GM18517 (cell line): ENCODE measurements at regions not wholly inside any gene's neighbourhood (a gene's known extent, or its start where the extent isn't known, plus 50 kb on each side); places are given as distances from the start of the nearest gene placed in this dataset.

Experiments used
- ATAC-seq: cut with Tn5 transposase; IDR thresholded peaks from one replicate; pipeline ENCODE4 v1.9.1; 2021; ENCODE audit warnings: mild to moderate bottlenecking, moderate library complexity; ENCODE audit not compliant: unreplicated experiment

DNA sequence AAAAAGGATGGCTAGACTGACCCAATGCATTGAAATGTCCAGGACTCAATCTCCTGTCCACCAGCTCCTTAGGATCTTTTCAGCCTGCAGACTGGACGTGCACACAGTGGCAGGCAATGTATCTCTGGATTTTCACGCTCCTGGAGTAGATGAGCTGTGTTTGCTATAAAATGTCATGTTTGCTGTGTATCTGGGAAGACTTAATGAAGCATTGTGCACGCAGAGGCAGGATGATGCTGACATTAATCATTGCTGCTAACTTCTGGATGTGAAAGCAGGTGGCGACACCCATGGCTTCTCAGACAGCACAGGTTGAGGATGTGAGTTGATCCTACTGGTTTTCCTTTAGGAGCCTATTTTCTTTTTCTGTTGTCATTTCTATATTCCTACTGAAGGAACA, 133.1 kb upstream of the PCSK2 start:
- no peak for ATAC-seq

- ATAC-seq = no peak
Observed at GRCh38 chr20:17097603-17098002, 129.2 kb upstream of the PCSK2 start.

DNA sequence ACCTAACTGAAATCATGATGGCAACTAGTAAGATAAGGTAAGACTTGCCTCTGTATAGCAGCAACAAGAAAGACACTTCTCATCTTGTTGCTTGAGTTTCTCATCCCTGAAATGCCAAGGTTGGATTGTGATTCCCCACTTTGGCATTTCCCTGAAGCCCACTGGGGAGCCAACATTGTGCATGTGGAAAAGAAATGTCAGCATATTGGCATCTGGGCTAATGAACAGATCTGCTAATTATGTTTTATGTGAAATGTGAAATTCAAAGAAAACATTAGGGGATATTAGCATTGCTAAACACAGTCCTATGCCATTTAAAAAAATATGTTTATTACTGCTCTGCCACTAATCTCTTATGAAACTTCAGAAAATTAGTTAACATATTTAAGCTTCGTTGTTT, 126.3 kb upstream of the PCSK2 start:
- ATAC-seq = no peak

- no peak for ATAC-seq
Observed at GRCh38 chr20:17107127-17107526, 119.7 kb upstream of the PCSK2 start.

DNA sequence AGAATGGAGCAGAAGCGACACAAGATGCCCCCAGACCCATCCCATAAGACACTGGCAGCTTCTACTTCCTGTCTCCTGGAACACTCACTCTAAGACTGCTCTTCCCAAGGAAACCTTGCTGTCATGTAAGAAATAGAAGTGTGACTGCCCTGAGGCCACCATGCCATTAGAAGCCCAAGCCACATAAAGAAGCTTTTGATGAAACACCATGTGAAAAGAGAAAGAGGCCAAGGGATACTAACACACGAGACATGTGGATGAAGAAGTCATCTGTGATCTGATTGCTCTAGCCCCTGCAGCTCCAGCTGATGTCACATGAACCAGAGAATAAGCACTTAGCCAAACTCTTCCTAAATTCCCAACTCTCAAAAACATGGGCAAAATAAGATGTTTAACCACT, 117.9 kb upstream of the PCSK2 start:
- no peak for ATAC-seq

GRCh38 chr20:17109307-17109706, 117.5 kb upstream of the PCSK2 start:
- no peak for ATAC-seq

GRCh38 chr20:17128206-17128605, 98.6 kb upstream of the PCSK2 start:
- ATAC-seq = no peak

DNA sequence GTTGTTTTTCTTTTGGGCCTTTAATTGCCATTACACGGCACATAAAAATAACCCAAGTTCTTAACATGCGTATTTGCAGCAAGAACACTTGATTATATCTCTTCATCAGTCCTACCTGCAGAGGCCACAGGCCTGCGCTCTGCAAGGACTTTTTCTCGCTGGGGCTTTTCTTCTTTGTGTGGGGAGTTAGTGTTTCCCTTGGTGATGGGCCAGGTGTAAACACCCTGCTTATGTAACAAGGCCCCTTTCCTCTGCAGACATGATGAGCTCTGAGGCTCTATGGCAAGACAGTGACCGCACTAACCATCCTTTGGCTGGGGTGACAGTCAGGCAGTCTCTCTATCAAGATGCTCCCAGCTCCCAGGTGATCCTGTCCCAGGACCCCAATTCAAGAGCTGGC, 97.8 kb upstream of the PCSK2 start:
- no peak for ATAC-seq

DNA sequence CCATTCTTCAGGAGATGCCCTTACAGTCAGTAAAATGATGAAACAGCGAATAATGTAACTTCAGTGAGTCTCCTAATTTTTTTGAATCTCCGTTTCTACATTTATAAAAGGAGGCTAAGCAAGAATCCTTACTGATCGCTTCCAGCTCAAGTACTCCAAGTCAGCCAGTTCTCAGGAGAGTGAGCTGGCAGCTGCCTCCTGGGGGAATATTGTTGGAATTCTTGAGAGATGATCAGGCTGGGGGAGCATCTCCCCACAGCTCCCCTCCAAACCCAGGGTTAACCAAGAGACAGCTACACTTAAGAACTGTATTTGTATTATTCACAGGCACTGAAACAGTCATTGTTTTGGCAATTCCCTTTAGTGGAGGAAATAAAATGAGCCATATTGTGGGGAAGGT, 89.1 kb upstream of the PCSK2 start:
- ATAC-seq = no peak

DNA sequence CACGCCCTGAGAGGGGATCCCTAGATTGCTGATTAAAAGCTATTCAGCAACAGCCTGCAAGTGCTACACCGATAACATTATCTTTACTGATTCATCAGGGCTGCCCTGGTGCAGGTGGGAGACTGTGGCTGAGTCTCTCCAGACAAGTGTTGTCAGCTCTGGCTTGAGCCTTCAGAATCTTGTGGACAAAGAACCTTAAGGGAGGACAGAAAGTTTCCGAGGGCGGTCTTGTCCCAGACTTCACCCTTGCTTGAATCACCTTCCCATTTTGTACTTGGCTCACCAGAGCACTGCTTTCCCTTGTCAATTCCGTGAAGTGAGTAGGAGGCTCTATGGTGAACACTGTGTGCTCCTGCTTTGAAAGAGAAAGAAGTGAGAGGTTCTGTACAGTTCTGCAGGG, 88.6 kb upstream of the PCSK2 start:
- ATAC-seq = no peak

DNA sequence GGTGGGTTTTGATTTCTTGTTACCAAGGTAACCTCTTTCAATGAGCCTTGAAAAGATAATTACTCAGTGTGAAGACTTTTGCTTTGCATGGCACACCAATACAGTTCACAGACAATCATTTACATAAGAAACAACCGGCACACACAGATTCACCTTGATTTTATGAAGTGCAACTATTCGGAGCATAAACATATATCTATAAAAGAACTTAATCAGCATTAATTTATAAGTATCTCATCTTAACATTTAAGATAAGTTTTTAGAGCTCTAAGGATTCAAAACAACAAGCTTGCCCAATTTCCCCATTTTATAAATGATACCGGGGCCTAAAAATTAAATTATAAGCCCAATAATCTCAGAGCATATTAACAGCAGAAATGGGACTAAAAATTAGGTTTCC, 85.9 kb upstream of the PCSK2 start:
- no peak for ATAC-seq

DNA sequence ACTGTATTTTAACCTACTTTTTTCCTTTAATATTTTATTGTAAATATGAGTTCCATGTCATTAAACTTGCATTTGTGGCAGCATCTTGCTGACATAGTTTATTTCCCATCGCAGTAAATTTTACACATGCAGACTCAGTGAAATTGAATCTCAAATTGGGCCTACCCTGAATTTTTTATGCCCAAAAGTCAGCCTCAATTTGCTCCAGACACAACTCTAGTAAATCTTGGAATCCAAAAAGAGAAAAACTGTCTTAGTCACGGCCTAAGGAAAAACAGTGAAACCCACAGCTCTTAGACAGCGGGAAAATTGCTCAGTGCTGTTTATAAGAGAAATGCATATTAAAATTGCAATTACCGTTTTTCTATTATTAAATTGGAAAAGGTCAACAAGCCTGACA, 85.3 kb upstream of the PCSK2 start:
- no peak for ATAC-seq

DNA sequence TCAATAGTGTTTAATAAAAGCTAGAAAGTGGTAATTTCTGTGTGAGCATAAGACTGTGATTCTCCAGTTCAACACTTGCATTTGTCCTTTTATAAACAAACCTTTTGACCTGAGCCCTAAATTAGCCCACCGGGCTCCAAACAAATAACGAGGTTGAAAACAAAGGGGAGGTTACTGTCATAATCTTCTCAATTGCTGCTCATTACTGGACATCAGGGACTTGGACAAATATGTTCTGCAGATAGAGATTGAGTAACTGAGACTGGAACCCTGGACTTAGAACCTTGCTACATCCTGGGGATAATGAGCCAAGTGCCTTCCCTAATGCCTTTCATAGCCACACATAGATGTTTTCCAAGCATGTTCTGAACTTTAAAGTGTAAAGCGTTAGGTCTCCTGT, 84.2 kb upstream of the PCSK2 start:
- no peak for ATAC-seq

GRCh38 chr20:17150858-17151257, 76.0 kb upstream of the PCSK2 start:
- no peak for ATAC-seq

DNA sequence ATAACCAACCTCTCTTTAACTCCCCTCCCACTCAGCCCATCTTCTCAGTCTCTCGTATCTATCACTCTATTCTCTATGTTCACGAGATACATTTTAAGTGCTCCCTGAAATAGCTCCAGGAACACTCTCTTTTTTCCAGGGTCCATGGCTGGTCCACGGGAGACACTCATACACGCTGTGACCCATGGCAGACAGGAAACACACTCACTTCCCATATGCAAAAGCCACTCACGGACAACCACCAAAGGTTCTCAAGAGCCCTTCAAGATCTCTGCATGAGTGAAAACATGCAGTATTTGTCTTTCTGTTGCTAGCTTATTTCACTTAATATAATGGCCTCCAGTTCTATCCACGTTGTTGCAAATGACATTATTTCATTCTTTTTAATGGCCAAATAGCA, 71.4 kb upstream of the PCSK2 start:
- ATAC-seq = no peak

DNA sequence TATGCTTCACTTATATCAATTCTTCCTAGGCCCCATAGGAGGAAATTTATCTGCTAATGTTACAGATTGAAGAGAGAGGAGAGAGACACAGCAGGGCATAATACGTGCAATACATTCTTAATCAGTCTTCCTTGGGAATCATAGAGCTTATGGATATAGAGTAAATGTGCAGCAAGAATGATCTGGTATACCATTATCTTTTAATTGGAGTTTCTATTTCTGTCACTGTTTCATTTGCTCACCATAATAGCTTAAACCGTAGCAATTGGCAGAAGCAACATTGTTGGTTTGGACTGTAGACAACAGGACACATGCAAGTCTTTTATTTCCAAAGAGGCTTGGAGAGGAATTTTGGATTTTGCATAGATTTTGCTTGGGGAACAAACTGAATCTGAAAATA, 68.1 kb upstream of the PCSK2 start:
- no peak for ATAC-seq

GRCh38 chr20:17161673-17162481, 65.0 kb upstream of the PCSK2 start:
- ATAC-seq = no peak

DNA sequence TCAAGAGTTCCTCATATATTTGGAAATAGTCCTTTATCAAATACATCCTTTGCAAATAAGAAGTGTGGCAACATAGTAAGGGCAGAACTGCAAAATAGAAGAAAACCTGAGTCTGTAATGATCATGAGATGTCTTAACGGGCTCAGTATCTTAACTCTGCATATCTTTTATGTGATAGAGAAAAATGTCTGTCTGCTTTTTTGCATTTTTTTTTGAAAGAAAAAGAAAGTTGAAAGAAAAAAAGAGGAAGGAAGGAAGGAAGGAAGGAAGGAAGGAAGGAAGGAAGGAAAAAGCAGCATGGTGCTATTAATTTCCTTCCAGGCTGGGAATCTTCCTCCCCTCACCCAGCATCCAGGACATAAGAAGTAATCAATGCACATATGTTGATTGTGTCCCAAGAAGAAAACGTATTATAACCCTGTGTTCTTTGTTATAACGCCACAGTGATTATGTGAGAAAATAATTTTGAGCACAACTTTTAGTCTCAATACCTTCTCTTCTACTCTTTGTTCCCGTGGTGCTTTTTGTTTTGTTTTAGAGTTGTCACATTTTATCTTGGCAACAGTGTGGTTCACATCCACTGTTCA, 58.7 kb upstream of the PCSK2 start:
- ATAC-seq = no peak

DNA sequence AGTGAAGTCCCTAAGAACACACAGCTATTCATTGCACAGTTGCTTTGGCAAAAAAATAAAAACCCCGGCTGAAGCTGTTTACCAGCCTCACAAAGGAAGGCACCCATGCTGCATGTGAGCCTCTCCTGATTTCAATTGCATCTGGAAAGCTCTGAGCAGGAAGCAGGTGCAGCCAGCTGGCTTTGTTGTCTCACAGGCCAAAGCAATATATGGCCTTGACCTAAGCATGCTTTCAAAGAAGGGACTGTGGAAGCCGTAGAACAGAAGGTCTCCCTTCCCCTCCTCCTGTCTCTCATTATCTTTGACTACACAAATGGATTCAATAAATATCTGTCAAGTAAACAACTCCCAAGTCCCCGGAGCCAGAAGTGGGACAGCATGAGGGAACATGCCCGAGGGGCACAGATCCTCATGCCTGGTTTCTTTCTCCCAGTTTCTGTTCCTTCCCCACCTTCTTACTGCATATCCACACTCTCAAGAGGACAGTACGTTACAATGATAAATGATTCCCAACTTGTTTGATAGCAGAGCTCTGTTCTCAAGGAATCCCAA, 57.2 kb upstream of the PCSK2 start:
- ATAC-seq = no peak

GRCh38 chr20:17171746-17172280, 55.0 kb upstream of the PCSK2 start:
- no peak for ATAC-seq

- no peak for ATAC-seq
Observed at GRCh38 chr20:17172836-17173516, 53.9 kb upstream of the PCSK2 start.
